Activated T-helper 1 cell treated with anti-CD3 and anti-CD28 coated beads, Interleukin-2, amount 50 U/mL, for 16 hours (primary cell): ENCODE measurements at regions not wholly inside any gene's neighbourhood (a gene's known extent, or its start where the extent isn't known, plus 50 kb on each side); places are given as distances from the start of the nearest gene placed in this dataset.

ENCODE experiments used
- DNase-seq, 2 donors: peaks; one replicate each; pipeline ENCODE4 v3.0.0-alpha.2; 2020; ENCODE audit warnings: low read depth in 1 of 2, low spot score in 1 of 2

DNA sequence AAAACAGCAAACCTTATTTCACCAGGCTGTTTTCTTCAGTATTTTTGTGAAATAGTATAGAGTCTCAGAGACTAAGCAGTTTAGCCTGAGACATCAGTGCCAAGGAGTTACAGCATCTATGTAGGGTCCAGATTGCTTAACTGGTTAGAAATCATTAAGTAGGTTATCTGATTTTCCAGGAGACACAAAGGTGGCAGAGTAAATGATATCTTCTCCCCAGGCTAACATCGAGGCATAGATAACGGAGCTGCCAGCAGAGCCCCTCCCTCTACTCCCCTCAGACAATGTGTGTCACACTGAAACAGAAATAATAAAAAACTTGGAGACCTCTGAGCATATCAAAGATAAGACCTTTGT, 473.0 kb upstream of the CITED2 start:
- DNase-seq, result no peak

DNA sequence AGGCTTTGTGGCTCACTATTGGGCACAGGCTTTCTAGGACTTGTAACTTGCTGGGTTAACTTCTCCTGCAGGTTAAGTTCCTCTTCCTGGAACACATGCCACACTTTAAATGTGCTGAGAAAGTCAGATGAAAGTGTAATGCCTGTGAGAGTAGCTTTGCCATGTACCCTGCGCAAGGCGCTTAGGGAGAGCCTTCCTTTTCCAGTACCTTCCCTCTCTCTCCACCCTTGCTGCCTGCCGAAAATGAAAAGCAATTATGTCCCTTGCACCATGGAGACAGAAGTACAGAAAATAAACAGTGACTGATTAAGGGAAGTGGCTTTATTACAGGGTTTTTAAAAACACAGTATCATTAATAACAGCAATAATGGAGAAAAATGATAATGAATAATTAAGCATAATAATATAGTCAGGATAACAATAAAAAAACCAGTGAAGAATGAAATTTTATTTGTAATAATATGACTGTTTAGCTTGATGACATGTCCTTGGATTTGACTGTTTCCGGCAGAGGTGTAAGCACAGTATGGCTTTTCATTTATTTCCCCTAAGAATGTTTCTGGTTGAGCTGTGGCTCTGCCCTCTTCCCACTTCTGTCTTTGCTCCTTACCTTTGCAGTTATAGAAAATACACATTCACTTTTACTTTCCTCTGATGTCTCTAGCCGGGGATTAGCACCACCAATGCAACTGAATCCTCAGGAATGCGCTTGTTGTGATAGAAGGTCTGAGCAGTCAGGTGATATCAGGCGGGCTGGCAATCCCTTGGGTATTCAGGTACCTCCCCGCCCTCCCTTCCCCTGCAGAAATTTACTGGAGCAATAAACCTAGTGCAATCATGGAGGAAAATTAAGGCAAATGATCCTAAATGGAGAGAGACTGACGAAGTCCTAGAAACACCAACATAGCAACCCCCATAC, 472.3 kb upstream of the CITED2 start:
- no peak for DNase-seq

DNA sequence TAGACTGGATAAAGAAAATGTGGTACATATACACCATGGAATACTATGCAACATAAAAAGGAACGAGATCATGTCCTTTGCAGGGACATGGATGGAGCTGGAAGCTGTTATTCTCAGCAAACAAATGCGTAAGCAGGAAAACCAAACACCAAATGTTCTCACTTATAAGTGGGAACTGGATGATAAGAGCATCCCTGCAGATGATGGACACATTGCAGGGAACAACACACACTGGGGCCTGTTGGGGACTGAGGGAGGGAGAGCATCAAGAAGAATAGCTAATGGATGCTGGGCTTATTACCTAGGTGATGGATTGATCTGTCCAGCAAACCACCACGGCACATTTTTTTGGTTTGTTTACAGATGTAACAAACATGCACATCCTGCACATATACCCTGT, 470.5 kb upstream of the CITED2 start:
- no peak for DNase-seq

DNA sequence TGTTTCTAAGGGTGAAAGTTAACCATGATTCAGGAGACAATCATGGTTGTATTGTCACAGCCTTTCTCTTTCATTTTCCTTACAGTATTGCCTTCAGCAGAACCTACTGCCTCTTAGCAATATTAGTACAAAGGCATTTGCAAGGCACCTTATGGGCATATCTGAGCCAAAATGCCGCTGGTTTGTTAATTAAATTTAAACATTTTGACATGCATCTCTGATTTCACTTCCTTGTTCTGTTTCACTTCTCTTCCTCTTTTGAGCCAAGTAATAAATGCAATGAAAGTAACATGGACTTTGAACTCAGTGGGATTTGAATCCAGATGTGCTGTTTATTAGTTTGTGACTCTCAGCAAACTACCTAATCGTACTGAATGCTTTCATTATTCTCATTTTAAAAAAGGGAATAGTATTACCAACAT, 467.4 kb upstream of the CITED2 start:
- no peak for DNase-seq

DNA sequence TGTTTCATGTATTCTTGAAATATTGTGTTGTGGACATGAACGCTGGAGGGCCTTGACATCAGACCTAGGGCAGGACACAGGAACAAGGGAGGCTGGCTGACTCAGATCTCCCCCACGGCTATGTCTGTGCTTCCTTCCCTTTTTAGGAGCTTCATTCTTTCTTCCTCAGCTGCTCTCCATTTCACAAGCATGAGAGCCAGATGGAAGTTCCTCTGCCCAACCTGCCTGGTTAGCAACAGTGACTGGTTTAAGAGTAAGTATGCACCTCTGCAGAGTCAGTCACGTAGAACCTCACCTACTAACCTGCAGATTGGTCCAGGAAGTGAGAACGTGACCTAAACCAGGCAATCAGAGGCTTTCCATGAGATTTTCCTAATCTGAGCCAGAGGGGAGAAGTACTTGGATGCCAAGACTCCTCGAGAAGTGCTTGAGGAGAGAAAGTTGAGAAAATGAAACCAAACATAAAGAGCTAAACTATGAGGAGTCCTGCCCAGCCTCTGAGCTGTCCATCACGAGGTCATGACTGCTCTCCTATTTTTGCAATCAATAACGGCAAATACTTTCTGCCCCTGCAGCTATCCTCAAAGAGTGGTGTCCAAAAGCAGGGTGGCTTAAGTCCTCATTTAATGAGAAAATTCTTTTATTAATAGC, 465.2 kb upstream of the CITED2 start:
- no peak for DNase-seq

DNA sequence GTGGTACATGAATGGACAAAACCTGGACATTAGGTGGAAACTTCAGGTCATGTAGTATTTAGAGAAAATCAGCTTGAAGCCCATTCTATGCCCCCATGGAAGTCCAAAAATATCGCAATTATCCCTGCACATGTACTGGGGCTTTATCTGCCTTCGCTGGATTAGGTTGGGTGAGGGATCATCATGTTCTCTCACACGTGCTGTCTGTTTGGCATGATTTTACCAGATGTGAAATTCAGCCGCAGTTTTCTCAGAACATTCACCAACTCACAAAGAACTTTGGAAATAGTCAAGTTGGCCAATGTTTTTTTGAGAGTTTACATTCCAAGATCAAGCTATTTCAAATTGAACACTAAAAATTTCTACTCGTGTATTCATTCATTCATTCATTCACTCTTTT, 459.8 kb upstream of the CITED2 start:
- no peak for DNase-seq

DNA sequence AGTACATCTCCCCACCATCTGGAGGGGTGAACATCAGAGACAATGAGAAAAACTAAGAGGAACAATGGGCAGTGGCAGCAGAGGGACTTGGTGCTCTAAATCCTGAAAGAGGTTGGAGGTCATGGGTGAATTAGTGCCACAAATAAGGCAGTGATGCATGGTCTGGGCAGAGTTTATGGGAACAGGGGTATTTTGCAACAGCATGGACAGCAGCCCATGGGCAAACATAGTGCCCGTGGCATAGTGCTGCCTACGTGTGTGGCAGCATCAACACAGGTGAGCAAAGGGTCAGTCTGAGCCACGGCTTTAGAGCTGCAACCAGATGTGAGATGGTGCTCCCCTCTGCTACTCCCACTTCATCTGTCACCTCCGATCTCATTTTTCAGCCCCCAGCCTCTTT, 459.1 kb upstream of the CITED2 start:
- no peak for DNase-seq

DNA sequence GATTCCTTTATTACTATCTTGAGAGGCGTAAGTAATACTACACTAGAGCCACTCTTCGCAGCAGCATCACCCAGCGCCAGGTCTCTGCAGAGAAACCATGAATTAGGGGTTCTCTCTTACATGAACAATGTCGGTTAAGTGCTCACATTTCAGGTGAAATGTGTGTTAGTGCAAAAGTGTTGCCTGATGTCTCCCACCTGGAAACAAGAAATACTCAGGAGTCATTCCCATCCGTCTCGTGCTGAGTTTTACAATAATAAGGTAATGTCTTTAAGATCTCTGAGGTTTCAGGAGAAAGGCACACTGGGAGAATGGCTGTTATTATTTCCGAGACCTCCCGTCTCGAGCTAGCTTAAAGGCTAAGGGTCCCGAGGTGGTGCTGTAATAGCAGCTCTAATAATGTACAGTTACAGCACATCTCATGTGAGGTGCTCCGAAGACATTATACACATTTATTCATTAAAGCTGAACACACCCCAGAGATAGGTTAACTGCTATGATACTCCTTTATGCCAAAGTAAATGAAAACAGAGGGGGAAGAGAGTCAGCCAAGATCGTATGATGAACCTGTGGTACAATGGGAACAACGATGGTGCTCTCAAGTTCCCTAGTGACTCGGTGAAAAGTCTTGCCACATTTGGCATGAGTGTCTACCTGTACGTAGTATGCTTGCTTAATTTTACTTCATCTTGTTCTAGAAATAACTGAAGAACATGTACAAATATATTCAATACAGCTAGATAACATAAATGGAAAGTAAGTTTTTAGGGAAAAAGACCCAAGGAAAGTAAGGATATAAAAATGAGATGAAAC, 458.3 kb upstream of the CITED2 start:
- DNase-seq, result no peak

DNA sequence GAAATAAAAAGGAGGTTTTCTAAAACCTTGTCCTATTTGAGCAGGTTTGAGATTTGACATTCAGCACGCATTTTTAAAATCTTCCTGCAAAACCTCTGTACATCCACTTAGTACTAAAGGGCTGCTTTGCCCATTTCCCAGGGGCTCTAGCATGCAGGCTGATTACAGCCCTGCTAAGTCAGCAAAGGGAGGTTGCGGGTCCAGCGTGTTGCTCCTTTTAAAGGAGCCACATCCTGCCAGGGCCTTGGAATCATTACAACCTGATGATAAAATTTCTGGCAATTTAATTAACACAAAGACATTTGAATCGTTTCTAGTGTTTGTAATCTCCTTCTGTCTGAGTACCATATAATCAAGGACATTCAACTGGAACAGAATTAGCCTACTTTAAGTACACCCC, 455.1 kb upstream of the CITED2 start:
- DNase-seq, result no peak

DNA sequence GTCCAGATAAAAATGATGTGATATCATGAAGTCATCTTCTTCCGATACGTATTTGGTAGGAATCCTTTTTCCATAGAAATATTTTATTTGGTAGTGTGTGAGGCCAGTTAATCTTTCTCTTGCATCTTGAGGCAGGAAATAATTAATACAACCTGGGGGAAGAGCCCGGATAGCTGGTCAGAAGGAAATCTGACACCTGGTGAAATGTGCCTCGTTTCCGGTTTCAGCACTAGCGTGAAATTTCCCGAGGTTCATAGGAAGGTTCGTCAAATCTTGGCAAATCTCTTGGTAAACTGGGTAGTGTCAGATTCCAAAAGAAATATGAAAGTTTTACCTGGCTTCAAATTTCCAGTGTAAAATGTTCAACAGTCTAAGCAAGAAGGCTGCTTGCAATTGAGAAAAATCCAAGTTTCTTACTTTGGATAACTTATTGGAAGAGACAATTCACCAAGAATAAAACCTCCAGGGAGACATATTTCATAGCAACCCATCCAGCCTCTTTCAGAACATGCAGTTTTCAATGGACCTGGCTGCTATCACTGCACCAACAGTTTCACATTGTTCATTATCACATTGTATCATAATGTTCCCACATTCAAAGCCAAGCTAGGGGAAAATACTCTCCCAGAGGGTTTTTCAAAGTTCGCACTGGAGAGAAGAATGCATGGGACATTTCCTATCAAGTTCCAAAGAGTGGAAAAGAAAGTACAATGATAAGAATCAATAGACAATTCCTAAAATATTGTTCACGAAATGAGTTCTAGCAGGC, 454.5 kb upstream of the CITED2 start:
- DNase-seq, result no peak

DNA sequence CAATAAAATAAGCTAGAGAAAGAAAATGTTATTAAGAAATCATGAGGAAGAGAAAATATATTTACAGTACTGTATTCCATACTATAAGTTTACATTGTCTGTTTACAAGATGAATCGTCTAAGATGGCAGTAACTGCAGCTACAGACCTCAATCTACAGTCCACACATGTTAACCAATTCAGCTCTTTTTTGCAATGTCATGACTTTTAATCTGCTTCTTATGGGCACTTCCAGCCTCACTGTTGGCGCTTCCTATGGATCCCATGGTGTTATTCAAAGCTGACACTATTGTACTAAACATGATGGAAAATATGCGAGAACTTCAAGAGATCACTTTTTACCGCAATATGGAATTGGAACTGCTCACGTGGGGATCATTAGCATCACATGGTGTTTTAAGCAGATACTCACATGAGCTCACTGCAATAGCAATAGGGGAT, 451.5 kb upstream of the CITED2 start:
- DNase-seq, result no peak

DNA sequence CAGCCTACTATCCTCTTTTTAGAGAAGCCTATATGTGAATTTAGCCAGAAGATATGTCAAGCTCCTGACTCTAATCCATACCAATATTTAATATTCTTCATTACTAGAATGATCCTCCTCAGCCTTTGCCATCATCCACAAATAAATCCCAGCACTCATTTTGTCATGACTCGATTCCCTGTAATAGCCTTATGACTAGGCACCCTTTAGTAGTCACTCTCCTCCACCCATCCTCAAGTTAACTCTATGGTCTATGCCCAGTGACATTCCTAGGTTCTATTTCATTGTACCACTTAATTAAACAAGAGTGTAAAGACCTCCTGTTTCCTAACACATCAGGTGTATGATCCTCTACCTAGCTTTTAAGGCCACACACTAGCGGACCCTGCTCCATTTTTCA, 450.4 kb upstream of the CITED2 start:
- no peak for DNase-seq

DNA sequence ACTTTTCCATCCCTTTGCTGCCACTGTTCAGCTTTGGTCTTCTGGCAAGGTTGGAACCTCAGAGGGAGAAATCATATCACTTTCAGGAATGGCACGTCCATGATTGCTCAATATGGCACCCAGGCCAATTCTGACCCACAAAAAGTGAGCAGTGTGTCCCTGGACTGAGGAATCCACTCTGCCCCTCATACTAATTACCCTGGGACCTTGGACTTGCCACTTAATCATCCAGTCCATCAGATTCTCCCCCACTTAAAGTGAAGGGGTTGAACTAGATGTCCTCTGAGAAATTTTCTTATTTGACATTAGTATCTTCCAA, 449.3 kb upstream of the CITED2 start:
- DNase-seq, result no peak

DNA sequence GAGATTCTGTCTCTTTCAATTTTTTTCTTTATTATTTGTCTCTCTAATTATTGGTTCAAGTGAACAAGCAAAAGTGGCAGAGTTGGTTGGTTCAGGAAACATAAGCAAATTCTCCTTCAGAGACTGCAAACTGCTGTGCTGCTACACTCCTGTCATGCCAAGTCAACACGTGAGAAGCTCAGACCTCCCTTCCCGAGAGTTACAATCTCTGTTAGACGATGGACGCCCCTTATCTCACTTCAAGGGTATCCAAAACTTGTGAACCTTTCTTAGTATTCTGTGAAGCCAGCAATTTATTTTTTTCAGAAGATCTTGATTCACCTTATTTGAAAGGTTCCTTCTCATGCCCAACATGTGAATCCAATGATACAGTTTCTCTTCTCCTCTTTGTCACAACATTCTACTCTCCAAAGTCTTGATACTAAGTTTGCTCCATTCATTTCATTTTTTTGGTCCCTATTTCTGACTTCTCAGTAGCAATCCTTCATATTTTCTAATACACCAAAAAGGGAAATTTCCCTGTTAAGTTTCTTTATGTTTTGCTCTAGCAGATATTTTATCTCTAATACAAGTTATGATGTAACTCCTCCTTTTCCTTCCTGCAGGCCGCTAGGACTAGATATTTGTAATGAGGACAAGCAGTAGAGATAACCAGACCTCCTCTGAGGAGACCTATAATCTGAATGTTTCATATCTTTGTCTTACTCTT, 448.8 kb upstream of the CITED2 start:
- DNase-seq, result no peak

DNA sequence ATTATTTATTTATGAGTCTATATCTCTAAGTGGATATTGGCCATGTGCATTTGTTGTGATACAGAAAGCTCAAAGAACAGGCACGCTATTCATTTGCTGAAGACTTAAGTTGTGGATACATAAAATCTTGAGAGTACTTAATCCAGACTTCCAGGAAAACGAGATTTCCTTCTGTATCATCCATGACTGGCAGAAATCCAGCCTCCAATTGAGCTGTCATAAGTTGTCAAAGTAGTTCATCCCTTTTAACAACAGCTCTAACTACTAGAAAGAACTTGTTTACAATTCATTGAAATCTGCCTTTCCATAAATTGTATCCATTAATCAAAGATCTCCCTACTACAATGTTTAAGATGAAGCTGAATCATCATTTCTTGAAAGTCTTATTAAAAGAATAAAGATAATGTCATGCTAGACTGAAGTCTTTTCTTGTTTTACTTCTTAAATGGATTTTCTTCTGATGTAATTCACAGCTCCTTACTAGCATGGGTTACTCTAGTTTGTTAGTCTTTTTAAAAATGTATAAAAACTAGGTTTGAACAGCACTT, 447.3 kb upstream of the CITED2 start:
- DNase-seq, result no peak

DNA sequence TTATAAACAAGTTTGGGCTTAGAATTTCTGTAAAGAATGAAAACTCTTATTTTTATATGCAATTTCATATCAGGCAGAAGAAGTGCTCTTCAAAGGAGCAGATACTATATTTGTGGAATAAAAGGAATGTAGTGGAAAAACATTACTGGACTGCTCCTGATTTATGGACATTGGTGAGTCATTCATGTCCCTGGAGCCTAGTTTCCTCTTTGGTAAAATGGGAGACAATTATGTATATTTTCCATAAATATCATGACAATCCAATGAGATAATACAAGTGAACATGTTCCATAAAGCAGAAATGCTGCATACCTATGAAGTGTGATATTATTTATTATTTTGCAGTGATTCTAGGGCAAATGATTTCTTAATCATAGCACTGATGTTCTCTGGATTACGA, 445.8 kb upstream of the CITED2 start:
- no peak for DNase-seq

DNA sequence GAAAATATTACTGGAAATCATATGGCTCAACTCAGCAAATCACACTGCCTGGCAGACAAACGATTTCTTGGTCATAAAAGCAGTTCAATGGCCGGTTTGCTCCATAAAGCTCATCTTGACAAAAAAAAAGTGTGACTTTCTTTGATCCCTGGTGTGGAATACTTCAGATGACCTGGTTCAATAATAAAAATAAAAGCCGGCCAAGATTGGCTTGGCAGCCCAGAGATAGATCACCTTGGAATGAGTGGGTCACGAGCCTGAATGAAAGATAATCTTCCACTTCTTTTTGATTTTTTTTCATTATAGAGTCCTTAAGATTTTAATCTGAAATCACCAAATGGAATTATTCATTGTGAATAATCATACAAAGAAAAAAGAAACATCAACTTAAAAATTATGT, 445.3 kb upstream of the CITED2 start:
- no peak for DNase-seq

DNA sequence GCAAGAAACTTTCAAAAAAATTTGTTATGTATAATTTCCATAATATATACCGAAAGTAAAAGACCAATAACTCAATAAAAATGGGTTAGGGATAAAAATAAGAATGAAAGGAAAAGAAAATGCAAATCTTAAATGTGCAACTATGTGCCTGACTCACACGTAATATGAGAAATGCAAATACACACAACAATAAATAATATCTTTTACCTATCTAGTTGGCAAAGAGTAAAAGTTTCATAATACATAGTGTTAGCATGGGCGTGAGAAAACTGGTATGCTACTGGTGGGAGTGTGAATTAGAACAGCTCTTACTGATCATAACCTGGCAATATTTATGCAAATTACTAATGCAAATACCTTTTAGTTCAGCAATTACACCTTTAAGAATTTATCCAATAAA, 438.5 kb upstream of the CITED2 start:
- no peak for DNase-seq

DNA sequence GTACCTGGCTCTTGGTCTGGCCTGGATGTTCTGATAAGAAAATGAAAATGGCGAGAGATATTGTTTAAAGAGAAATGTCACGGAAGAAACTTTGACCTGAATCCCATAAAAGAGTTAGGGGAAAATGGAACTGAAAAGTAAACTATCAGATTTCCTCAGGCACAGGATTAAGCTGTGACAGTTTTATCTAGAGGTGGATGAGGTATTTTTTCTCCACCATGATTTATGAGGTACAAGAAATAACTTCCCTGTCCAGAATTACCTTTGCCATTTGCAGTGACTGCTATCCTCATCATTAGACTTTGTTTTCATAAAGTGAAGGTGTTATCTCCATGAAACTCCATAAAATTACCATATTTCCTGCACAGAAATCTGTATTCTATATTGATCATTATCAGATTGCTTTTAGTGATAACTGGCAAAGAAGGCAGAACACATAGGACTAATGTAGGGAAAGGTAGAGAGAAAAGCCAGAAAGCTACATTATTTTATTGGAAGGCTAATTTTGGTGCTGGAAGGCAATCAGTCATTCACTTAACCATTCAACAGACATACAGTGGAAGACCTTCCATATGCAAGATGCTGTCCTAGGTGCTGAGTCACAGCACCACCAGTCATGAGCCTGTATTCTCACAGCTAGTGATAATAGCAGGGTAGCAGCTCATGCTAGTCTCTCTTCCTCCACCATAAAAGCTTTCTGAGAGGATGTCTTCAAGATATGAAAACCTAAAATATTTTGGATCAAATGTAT, 427.3 kb upstream of the CITED2 start:
- no peak for DNase-seq

DNA sequence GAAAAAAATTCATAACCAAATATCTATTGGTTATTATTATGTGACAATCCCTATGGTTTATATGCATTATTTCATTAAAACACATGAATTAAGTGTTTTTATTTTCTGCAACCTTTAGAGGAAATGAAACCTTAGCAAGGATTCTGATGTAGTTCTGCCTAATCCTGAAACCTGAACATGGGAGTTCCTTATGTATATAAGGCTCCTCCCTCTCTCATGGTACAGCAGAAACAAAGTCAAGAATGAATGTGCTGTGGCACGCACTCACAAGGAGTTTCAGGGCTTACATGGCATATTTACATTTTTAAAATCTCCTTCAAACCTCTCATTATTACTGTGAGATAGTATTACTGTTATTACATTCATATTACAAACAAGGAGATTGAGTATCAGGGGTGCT, 426.4 kb upstream of the CITED2 start:
- no peak for DNase-seq
